ENCODE measurements at regions not wholly inside any gene's neighbourhood (a gene's known extent, or its start where the extent isn't known, plus 50 kb on each side); places are given as distances from the start of the nearest gene placed in this dataset.
A peak's percentile ranks its signal among the peaks of the same experiment; 100 is the strongest.

GRCh38 chr21:28419811-28420210 is 572.9 kb downstream of the LTN1 start:
- H3K18ac ChIP-seq (ENCODE audit: low read depth in 1 of 2, low read length in 2 of 2) = no peak overlapping the region
- H2AFZ ChIP-seq (ENCODE audit: low read depth, low read length) = no peak overlapping the region
- no peaks in the 10 kb centered on the region for H3K4me1 ChIP-seq (ENCODE audit: control insufficient read depth, insufficient read depth, low read depth, low read length)
- no peak overlapping the region for H3K27ac ChIP-seq (ENCODE audit: low read length, poor library complexity, severe bottlenecking)
- H4K8ac ChIP-seq (ENCODE audit: low read length) = no peak overlapping the region
- WGBS = no CpG with 5 or more reads among the region's 2 CpGs
- H3K27me3 ChIP-seq (ENCODE audit: control insufficient read depth in 1 of 2, insufficient read depth in 1 of 2, low read length in 2 of 2) = no peaks in the 10 kb centered on the region
- no peak overlapping the region for H2BK5ac ChIP-seq (ENCODE audit: low read depth, low read length, poor library complexity, severe bottlenecking)
- H2BK120ac ChIP-seq (ENCODE audit: low read depth, low read length) = no peak overlapping the region
- H3K4ac ChIP-seq (ENCODE audit: low read depth in 1 of 2, low read length in 2 of 2) = no peak overlapping the region
- no peak overlapping the region for H3K4me3 ChIP-seq (ENCODE audit: insufficient read depth in 1 of 2, low read depth in 1 of 2, low read length in 2 of 2)
- no peak overlapping the region for H3K23ac ChIP-seq (ENCODE audit: low read length in 2 of 2)
- no peak for DNase-seq
- no peak overlapping the region for H4K91ac ChIP-seq (ENCODE audit: low read length)
- H2AK5ac ChIP-seq (ENCODE audit: low read length, severe bottlenecking) = no peak overlapping the region
- no peaks in the 10 kb centered on the region for H3K36me3 ChIP-seq (ENCODE audit: control insufficient read depth in 1 of 2, insufficient read depth in 2 of 2, low read depth in 1 of 2, low read length in 2 of 2)
- no peak overlapping the region for H3K9ac ChIP-seq (ENCODE audit: low read length)
- H3K9me3 ChIP-seq (ENCODE audit: control insufficient read depth, low read length) = no peaks in the 10 kb centered on the region
- no peak overlapping the region for H2BK15ac ChIP-seq (ENCODE audit: low read depth, poor library complexity, severe bottlenecking)
- no peak overlapping the region for H2BK12ac ChIP-seq (ENCODE audit: low read length in 2 of 2)
- H3K14ac ChIP-seq (ENCODE audit: low read length in 2 of 2) = no peak overlapping the region
- H3K4me2 ChIP-seq (ENCODE audit: low read length, poor library complexity, severe bottlenecking) = no peak overlapping the region
- H3K79me1 ChIP-seq (replicated peaks; ENCODE audit: low read length, poor library complexity, severe bottlenecking) = no peaks in the 10 kb centered on the region

- H3K4me2 ChIP-seq (ENCODE audit: low read length, poor library complexity, severe bottlenecking) = no peak overlapping the region
- no peak overlapping the region for H2AK5ac ChIP-seq (ENCODE audit: low read length, severe bottlenecking)
- no peak overlapping the region for H2BK5ac ChIP-seq (ENCODE audit: low read depth, low read length, poor library complexity, severe bottlenecking)
- no peak overlapping the region for H4K91ac ChIP-seq (ENCODE audit: low read length)
- H2BK12ac ChIP-seq (ENCODE audit: low read length in 2 of 2) = no peak overlapping the region
- no peak overlapping the region for H4K8ac ChIP-seq (ENCODE audit: low read length)
- DNase-seq = peak; percentile 25
- H3K79me1 ChIP-seq (replicated peaks; ENCODE audit: low read length, poor library complexity, severe bottlenecking) = no peaks in the 10 kb centered on the region
- no peak overlapping the region for H3K14ac ChIP-seq (ENCODE audit: low read length in 2 of 2)
- no peak overlapping the region for H3K23ac ChIP-seq (ENCODE audit: low read length in 2 of 2)
- WGBS = 84% methylated on average over 5 of the region's 6 CpGs
- H3K18ac ChIP-seq (ENCODE audit: low read depth in 1 of 2, low read length in 2 of 2) = no peak overlapping the region
- H3K4me3 ChIP-seq (ENCODE audit: insufficient read depth in 1 of 2, low read depth in 1 of 2, low read length in 2 of 2) = no peak overlapping the region
- H3K36me3 ChIP-seq (ENCODE audit: control insufficient read depth in 1 of 2, insufficient read depth in 2 of 2, low read depth in 1 of 2, low read length in 2 of 2) = no peaks in the 10 kb centered on the region
- H3K9me3 ChIP-seq (ENCODE audit: control insufficient read depth, low read length) = no peaks in the 10 kb centered on the region
- no peaks in the 10 kb centered on the region for H3K27me3 ChIP-seq (ENCODE audit: control insufficient read depth in 1 of 2, insufficient read depth in 1 of 2, low read length in 2 of 2)
- H3K4me1 ChIP-seq (ENCODE audit: control insufficient read depth, insufficient read depth, low read depth, low read length) = no peaks in the 10 kb centered on the region
- no peak overlapping the region for H2AFZ ChIP-seq (ENCODE audit: low read depth, low read length)
- no peak overlapping the region for H2BK120ac ChIP-seq (ENCODE audit: low read depth, low read length)
- H3K27ac ChIP-seq (ENCODE audit: low read length, poor library complexity, severe bottlenecking) = no peak overlapping the region
- H3K9ac ChIP-seq (ENCODE audit: low read length) = no peak overlapping the region
- no peak overlapping the region for H2BK15ac ChIP-seq (ENCODE audit: low read depth, poor library complexity, severe bottlenecking)
- H3K4ac ChIP-seq (ENCODE audit: low read depth in 1 of 2, low read length in 2 of 2) = no peak overlapping the region
Observed at GRCh38 chr21:28418726-28419514, 573.8 kb downstream of the LTN1 start.

- Histone ChIP-seq H3K27me3 (ENCODE audit: control insufficient read depth in 1 of 2, insufficient read depth in 1 of 2, low read length in 2 of 2) (no peaks in the 10 kb centered on the region), H3K27ac (ENCODE audit: low read length, poor library complexity, severe bottlenecking) (no peak overlapping the region), H3K4me1 (ENCODE audit: control insufficient read depth, insufficient read depth, low read depth, low read length) (no peaks in the 10 kb centered on the region), H3K4me2 (ENCODE audit: low read length, poor library complexity, severe bottlenecking) (no peak overlapping the region), H4K91ac (ENCODE audit: low read length) (no peak overlapping the region), H3K18ac (ENCODE audit: low read depth in 1 of 2, low read length in 2 of 2) (no peak overlapping the region), H3K4me3 (ENCODE audit: insufficient read depth in 1 of 2, low read depth in 1 of 2, low read length in 2 of 2) (no peak overlapping the region), H2BK5ac (ENCODE audit: low read depth, low read length, poor library complexity, severe bottlenecking) (no peak overlapping the region), H2BK120ac (ENCODE audit: low read depth, low read length) (no peak overlapping the region), H2BK15ac (ENCODE audit: low read depth, poor library complexity, severe bottlenecking) (no peak overlapping the region), H3K4ac (ENCODE audit: low read depth in 1 of 2, low read length in 2 of 2) (no peak overlapping the region), H3K79me1 (replicated peaks; ENCODE audit: low read length, poor library complexity, severe bottlenecking) (no peaks in the 10 kb centered on the region), H3K9ac (ENCODE audit: low read length) (no peak overlapping the region), H4K8ac (ENCODE audit: low read length) (no peak overlapping the region), H3K36me3 (ENCODE audit: control insufficient read depth in 1 of 2, insufficient read depth in 2 of 2, low read depth in 1 of 2, low read length in 2 of 2) (no peaks in the 10 kb centered on the region), H3K23ac (ENCODE audit: low read length in 2 of 2) (no peak overlapping the region), H2AFZ (ENCODE audit: low read depth, low read length) (no peak overlapping the region), H2AK5ac (ENCODE audit: low read length, severe bottlenecking) (no peak overlapping the region), H3K9me3 (ENCODE audit: control insufficient read depth, low read length) (no peaks in the 10 kb centered on the region), H3K14ac (ENCODE audit: low read length in 2 of 2) (no peak overlapping the region), H2BK12ac (ENCODE audit: low read length in 2 of 2) (no peak overlapping the region)
- 100% methylated on average over 1 of the region's 2 CpGs for WGBS
- no peak for DNase-seq
Observed at GRCh38 chr21:28410256-28410655, 582.4 kb downstream of the LTN1 start.

- no peak overlapping the region for H4K91ac ChIP-seq (ENCODE audit: low read length)
- no peak overlapping the region for H4K8ac ChIP-seq (ENCODE audit: low read length)
- H3K4me2 ChIP-seq (ENCODE audit: low read length, poor library complexity, severe bottlenecking) = no peak overlapping the region
- no peak for DNase-seq
- WGBS = no CpG with 5 or more reads among the region's 1 CpG
- no peak overlapping the region for H3K4ac ChIP-seq (ENCODE audit: low read depth in 1 of 2, low read length in 2 of 2)
- H2BK12ac ChIP-seq (ENCODE audit: low read length in 2 of 2) = no peak overlapping the region
- H3K36me3 ChIP-seq (ENCODE audit: control insufficient read depth in 1 of 2, insufficient read depth in 2 of 2, low read depth in 1 of 2, low read length in 2 of 2) = no peaks in the 10 kb centered on the region
- no peak overlapping the region for H3K18ac ChIP-seq (ENCODE audit: low read depth in 1 of 2, low read length in 2 of 2)
- H2BK5ac ChIP-seq (ENCODE audit: low read depth, low read length, poor library complexity, severe bottlenecking) = no peak overlapping the region
- no peak overlapping the region for H2BK15ac ChIP-seq (ENCODE audit: low read depth, poor library complexity, severe bottlenecking)
- no peak overlapping the region for H3K27ac ChIP-seq (ENCODE audit: low read length, poor library complexity, severe bottlenecking)
- H2AFZ ChIP-seq (ENCODE audit: low read depth, low read length) = no peak overlapping the region
- H3K23ac ChIP-seq (ENCODE audit: low read length in 2 of 2) = no peak overlapping the region
- no peak overlapping the region for H3K4me3 ChIP-seq (ENCODE audit: insufficient read depth in 1 of 2, low read depth in 1 of 2, low read length in 2 of 2)
- no peak overlapping the region for H2AK5ac ChIP-seq (ENCODE audit: low read length, severe bottlenecking)
- no peak overlapping the region for H2BK120ac ChIP-seq (ENCODE audit: low read depth, low read length)
- H3K14ac ChIP-seq (ENCODE audit: low read length in 2 of 2) = no peak overlapping the region
- H3K27me3 ChIP-seq (ENCODE audit: control insufficient read depth in 1 of 2, insufficient read depth in 1 of 2, low read length in 2 of 2) = no peaks in the 10 kb centered on the region
- H3K4me1 ChIP-seq (ENCODE audit: control insufficient read depth, insufficient read depth, low read depth, low read length) = no peaks in the 10 kb centered on the region
- H3K9ac ChIP-seq (ENCODE audit: low read length) = no peak overlapping the region
- H3K9me3 ChIP-seq (ENCODE audit: control insufficient read depth, low read length) = no peaks in the 10 kb centered on the region
- H3K79me1 ChIP-seq (replicated peaks; ENCODE audit: low read length, poor library complexity, severe bottlenecking) = no peaks in the 10 kb centered on the region
Observed at GRCh38 chr21:28402616-28402989, 590.1 kb downstream of the LTN1 start.
